Activated T-cell treated with anti-CD3 and anti-CD28 coated beads, Interleukin-2, amount 50 U/mL, for 72 hours (primary cell): ENCODE measurements at regions not wholly inside any gene's neighbourhood (a gene's known extent, or its start where the extent isn't known, plus 50 kb on each side); places are given as distances from the start of the nearest gene placed in this dataset.

Experiments used
- ATAC-seq, 2 donors: fragments of 150-1000 bp; cut with Tn5 transposase; replicated peaks in 1 of 2; 2 replicates each; pipeline ENCODE4 v1.10.0; 2021; ENCODE audit warnings: moderate library complexity in 2 of 2, mild to moderate bottlenecking in 1 of 2
- DNase-seq, 2 donors: peaks; one replicate each; pipeline ENCODE4 v3.0.0; 2021 to 2022; ENCODE audit warnings: mixed read lengths in 1 of 2
- H3K27ac Mint-ChIP-seq: one replicate; pipeline ENCODE4 v1.8.0; 2022; ENCODE audit warnings: mild to moderate bottlenecking, moderate library complexity, mixed read lengths
- H3K27me3 Mint-ChIP-seq: one replicate; pipeline ENCODE4 v1.8.0; 2022; ENCODE audit warnings: low read depth, mixed read lengths
- H3K36me3 Mint-ChIP-seq, 2 donors: one replicate each; pipeline ENCODE4 v1.8.0; 2022; ENCODE audit warnings: mixed read lengths in 2 of 2, mild to moderate bottlenecking in 1 of 2; ENCODE audit not compliant: insufficient read depth in 2 of 2
- H3K4me1 Mint-ChIP-seq: one replicate; pipeline ENCODE4 v1.8.0; 2022; ENCODE audit warnings: low read depth, mixed read lengths
- H3K4me3 Mint-ChIP-seq, 2 donors: one replicate each; pipeline ENCODE4 v1.8.0; 2022; ENCODE audit warnings: mild to moderate bottlenecking in 2 of 2, mixed read lengths in 2 of 2, moderate library complexity in 2 of 2
- H3K9me3 Mint-ChIP-seq, 2 donors: one replicate each; pipeline ENCODE4 v1.8.0; 2022; ENCODE audit warnings: mixed read lengths in 2 of 2

DNA sequence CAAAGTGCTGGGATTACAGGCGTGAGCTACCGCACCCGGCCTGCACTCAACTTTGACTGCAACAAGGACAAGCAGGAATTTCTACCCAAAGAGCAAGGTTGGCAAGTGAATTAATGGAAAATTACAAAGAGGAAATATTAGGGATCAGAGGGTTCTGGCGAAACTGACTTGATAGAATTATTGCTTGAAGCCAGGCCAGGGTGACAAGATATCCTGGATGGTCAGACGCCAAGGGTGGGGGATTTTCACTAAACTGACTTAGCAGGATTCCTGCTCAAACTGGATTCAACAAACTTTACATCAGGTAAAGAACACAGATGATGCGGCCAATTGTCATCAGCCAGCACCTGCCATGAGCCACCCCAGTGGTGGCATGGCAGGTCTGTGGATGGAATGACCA, 603.6 kb upstream of the MGMT start:
- no peak overlapping the region for H3K27ac Mint-ChIP-seq
- no peak for DNase-seq
- no peak overlapping the region for H3K4me3 Mint-ChIP-seq
- H3K36me3 Mint-ChIP-seq = no peaks in the 10 kb centered on the region
- no peaks in the 10 kb centered on the region for H3K4me1 Mint-ChIP-seq
- no peak for ATAC-seq
- H3K9me3 Mint-ChIP-seq = peaks cover 0 to 2% of the 10 kb centered on the region in 2 donors
- H3K27me3 Mint-ChIP-seq = no peaks in the 10 kb centered on the region

DNA sequence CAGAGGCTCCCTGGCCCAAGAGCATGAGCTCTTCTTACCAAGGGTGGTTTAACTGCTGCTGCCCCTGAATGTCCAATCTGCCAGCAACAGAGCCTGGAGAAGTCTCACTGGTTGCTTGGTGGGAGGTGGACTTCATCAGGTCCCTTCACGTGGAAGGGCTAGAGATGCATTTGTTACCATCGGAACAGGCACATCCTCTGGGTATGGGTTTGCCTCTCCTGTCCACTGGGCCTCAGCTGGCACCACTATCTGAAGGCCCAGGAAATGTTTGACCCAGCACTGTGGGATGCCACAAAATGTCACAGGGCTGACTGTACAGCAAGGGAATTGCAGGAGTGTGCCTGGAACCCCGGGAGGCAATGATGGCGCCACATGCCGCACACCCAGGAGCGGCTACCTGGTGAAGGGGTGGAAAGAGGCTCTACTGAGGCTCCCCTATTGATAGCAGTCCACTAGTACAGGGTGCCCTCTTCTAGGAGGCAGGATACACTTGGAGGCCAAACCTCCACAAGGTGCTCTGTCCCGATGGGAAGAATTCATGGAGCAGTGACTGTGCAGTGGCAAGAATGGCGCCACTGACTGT, 603.1 kb upstream of the MGMT start:
- no peaks in the 10 kb centered on the region for H3K4me1 Mint-ChIP-seq
- no peaks in the 10 kb centered on the region for H3K36me3 Mint-ChIP-seq
- no peak overlapping the region for H3K27ac Mint-ChIP-seq
- no peaks in the 10 kb centered on the region for H3K27me3 Mint-ChIP-seq
- no peak overlapping the region for H3K4me3 Mint-ChIP-seq
- peaks cover 0 to 2% of the 10 kb centered on the region in 2 donors for H3K9me3 Mint-ChIP-seq
- ATAC-seq (no peak), DNase-seq (no peak)

DNA sequence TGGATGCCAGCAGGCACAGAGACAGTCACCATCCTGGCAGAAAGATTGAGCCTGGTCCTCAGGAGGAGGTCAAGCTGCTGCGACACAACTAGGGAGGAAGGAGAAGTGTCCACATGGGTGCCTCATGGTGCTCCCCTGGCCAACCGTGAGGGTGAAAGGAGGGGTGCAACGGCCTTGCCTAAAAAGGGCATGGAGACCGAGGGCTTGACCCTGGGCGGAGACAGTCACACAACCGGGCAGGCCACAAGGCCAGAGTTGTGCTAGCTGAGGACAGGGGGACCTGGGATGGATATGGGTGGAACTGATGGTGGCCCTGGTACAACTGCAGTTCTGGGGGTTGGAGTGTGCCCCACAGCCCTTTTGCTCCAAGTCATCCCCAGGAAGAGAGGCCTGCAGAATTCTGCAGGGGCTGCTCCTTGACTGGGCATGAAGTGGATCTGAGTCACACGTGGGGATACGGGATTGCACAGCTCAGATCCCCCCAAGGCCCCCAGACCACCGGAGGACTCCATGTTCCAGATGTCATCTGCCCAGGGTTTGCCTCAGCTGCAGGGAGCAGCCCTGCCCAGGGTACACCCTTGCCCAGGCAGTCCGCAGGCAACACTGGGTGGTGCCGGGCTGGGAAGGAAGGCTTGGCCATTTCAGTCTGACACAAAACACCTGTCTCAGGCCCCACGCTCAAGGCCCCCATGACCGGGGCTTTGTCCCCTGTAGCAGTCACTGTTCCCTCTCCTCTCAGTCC, 602.3 kb upstream of the MGMT start:
- ATAC-seq (no peak), DNase-seq (no peak)
- Mint-ChIP-seq H3K4me3 (no peak overlapping the region), H3K36me3 (no peaks in the 10 kb centered on the region), H3K27me3 (no peaks in the 10 kb centered on the region), H3K4me1 (no peaks in the 10 kb centered on the region), H3K27ac (no peak overlapping the region), H3K9me3 (peaks cover 0 to 2% of the 10 kb centered on the region in 2 donors)

DNA sequence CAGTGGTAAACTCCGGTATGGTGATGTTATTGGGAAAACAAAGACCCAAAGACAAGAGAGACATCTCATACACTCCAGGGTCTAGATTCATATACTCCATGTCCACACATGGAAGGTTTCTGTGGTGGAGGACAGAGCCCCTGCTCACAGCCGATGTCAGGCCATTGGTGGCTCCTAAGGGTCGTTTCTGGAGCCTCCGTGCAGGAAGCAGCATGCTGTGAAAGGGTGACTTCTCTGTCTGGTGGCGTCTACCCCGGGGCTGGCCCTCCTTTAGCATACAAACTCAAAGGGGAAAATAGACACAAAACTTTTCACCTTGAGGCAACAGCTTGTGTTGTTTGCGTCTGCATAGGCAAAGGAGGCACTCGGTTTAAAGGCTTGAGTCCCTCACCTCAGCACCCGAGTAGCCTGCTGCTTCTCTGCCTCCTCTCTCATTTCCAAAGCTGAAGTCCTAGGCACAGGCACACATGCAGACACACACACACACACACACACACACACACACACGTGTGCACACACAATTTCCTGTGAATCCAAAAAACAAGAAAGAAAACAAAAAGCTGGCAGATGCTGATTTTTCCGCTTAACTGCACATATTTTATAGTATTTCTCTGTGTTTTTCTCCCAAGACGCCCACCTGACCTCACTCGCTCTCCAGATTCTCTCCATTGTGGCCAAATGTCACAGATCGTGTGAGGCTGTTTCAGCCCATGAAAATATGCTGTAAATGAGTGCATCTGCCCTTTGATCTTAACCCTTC, 601.4 kb upstream of the MGMT start:
- Mint-ChIP-seq H3K27ac (no peak overlapping the region), H3K4me3 (no peak overlapping the region), H3K9me3 (peaks cover 0 to 2% of the 10 kb centered on the region in 2 donors), H3K27me3 (no peaks in the 10 kb centered on the region), H3K4me1 (no peaks in the 10 kb centered on the region), H3K36me3 (no peaks in the 10 kb centered on the region)
- DNase-seq (no peak), ATAC-seq (no peak)

DNA sequence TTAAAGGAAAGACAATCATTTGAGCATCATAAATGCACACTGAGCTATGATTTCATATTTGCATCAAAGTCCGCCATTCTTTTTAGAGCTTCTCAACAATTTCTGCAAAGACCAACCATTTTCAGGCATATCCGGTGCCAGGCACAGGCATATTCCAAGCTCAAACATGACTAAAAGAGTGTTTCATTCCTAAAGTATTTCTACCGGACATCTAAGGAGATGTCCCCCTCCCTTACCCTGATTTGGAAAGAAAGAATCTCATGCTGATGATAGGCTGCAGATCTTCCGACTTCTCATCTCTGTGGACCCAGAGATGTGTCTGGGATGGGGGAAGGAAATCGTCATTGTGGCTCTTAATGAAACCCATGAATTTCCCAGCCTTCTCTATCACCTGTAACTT, 600.5 kb upstream of the MGMT start:
- no peak overlapping the region for H3K27ac Mint-ChIP-seq
- H3K4me1 Mint-ChIP-seq = no peaks in the 10 kb centered on the region
- H3K36me3 Mint-ChIP-seq = no peaks in the 10 kb centered on the region
- H3K27me3 Mint-ChIP-seq = no peaks in the 10 kb centered on the region
- H3K4me3 Mint-ChIP-seq = no peak overlapping the region
- H3K9me3 Mint-ChIP-seq = peaks cover 0 to 2% of the 10 kb centered on the region in 2 donors
- DNase-seq (no peak), ATAC-seq (no peak)

DNA sequence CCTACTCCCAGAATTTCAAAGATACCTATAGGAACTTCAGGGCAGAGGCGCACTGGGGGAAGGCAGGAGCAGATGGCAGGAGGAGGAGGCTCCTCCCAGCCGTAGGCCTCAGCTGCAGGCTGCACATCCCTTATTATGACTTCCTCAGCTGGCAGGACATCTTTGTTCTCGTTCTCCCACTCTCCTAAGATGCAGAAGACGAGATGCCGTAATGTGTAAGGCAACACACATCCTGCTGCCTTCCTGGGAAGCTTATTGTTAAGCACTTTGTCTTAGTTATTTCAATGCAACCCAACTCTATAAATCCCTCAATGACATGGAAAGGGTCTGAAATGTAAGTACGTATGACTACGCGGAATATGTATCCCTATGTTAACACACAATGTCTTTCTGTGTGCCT, 599.8 kb upstream of the MGMT start:
- Mint-ChIP-seq H3K27ac (no peak overlapping the region), H3K4me1 (no peaks in the 10 kb centered on the region), H3K27me3 (no peaks in the 10 kb centered on the region), H3K4me3 (no peak overlapping the region), H3K9me3 (peaks cover 0 to 2% of the 10 kb centered on the region in 2 donors), H3K36me3 (no peaks in the 10 kb centered on the region)
- no peak for DNase-seq
- ATAC-seq = no peak

DNA sequence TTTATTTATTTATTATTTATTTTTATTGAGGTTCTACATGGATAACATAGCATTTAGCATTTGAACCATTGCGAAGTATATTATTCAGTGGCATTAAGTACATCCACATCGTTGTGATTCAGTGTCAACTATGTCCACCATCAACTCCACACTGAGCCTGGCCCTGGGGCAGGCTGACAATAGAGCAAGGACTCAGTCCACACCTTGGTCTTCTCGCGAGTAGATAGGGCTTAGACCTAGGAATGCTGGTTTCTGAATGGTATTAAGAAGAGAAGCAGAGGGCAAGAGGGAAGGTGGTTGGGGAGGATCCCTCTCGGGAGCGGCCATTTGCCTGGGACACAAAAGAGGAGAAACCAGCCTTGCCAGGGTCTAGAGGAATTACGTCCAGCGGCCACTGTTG, 599.2 kb upstream of the MGMT start:
- Mint-ChIP-seq H3K9me3 (peaks cover 0 to 2% of the 10 kb centered on the region in 2 donors), H3K27ac (no peak overlapping the region)

DNA sequence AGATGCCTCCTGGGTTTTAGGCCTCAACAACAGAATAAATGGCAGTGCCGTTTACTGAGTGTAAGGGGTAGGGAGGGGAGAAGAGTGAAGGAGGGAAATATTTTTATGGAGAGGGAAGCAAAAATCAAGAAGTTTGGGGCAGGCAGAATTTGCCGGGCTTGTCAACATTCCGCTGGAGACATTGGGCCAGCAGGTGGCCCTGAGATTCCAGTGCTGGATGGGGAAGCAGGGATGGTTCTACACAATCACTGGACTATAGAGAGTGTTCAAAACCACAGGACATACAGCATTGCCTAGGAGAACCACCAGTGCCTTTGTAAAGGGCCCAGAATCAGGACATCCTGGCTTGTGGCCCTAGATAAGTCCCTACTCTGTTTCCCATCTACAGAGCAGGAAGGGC, 598.6 kb upstream of the MGMT start:
- ATAC-seq (no peak), DNase-seq (no peak)
- Mint-ChIP-seq H3K27me3 (no peaks in the 10 kb centered on the region), H3K4me1 (no peaks in the 10 kb centered on the region), H3K4me3 (no peak overlapping the region), H3K9me3 (peaks cover 0 to 2% of the 10 kb centered on the region in 2 donors), H3K27ac (no peak overlapping the region), H3K36me3 (no peaks in the 10 kb centered on the region)

More for the DNA sequence above, 599.2 kb upstream of the MGMT start:
- H3K4me1 Mint-ChIP-seq = no peaks in the 10 kb centered on the region
- H3K27me3 Mint-ChIP-seq = no peaks in the 10 kb centered on the region
- no peak overlapping the region for H3K4me3 Mint-ChIP-seq
- no peak for DNase-seq
- ATAC-seq = no peak
- no peaks in the 10 kb centered on the region for H3K36me3 Mint-ChIP-seq

DNA sequence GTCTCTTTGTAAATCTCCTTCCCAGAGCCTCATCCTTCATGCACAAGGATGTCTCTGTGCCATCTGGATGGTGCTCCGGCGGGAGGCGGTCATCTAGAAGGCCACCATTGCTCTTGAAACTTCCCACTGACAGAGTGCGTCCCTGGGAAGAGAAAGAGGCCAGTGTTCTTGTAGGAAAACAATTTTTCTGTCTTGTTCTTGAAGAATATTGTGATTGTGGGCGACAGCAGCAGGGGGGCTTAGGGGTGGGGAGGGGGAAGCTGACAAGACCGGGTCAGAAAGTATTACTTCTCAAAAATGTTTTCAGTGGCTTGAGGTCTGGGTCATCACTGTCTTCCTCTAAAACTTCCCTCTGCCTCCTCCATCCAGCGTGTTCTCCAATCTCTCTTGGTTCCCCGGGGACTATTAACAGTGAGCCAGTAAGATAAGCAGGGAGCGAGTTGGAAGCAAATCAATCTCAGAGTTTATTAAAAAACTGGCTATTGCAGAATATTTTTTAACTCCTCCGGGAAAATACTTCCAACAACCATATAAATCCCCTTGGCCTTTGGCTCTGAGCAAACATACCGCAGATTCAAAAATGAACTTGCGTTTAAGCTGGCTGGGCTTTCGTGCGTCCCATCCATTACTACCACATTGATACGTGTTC, 597.8 kb upstream of the MGMT start:
- ATAC-seq (no peak), DNase-seq (no peak)
- Mint-ChIP-seq H3K36me3 (no peaks in the 10 kb centered on the region), H3K27ac (no peak overlapping the region), H3K9me3 (peaks cover 0 to 2% of the 10 kb centered on the region in 2 donors), H3K27me3 (no peaks in the 10 kb centered on the region), H3K4me1 (no peaks in the 10 kb centered on the region), H3K4me3 (no peak overlapping the region)

DNA sequence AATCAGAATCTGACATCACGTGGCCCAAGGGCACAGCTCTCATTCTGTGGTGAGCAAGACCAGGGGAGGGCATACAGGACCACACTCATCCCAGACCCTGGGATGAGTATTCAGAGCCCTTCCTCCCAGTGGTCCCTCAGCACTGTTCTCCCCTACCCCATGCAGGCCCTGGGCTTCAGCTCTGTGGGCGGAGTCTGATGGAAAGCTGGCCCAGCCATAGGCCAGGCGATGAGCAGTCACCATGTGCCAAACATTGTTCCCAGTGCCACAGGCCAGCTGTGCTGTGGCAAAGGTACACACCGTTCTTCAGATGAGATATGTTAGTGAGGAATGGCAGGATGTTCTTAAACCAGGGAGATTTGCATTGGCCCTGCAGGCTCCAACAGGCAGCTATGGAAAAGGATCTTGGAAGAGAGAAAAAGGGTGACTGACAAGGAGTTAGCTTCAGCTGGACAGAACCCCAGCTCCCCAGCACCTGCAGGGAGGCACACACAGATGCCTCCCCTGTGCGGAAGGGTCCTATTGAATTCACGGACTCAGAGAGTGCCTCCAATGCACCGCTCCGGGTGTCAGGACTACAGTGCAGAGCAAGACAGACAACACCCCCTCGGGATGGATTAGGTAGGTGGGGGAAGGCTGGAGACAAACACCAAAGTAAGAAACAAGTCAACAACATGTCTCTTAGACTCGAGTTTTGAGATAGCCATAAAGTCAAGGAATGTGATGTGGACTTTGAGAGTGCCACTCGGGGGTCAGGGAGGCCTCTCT, 596.0 kb upstream of the MGMT start:
- no peak overlapping the region for H3K27ac Mint-ChIP-seq
- no peaks in the 10 kb centered on the region for H3K36me3 Mint-ChIP-seq
- no peaks in the 10 kb centered on the region for H3K27me3 Mint-ChIP-seq
- DNase-seq = no peak
- no peaks in the 10 kb centered on the region for H3K4me1 Mint-ChIP-seq
- no peak overlapping the region for H3K4me3 Mint-ChIP-seq
- no peak for ATAC-seq
- H3K9me3 Mint-ChIP-seq = peaks cover 0 to 2% of the 10 kb centered on the region in 2 donors

DNA sequence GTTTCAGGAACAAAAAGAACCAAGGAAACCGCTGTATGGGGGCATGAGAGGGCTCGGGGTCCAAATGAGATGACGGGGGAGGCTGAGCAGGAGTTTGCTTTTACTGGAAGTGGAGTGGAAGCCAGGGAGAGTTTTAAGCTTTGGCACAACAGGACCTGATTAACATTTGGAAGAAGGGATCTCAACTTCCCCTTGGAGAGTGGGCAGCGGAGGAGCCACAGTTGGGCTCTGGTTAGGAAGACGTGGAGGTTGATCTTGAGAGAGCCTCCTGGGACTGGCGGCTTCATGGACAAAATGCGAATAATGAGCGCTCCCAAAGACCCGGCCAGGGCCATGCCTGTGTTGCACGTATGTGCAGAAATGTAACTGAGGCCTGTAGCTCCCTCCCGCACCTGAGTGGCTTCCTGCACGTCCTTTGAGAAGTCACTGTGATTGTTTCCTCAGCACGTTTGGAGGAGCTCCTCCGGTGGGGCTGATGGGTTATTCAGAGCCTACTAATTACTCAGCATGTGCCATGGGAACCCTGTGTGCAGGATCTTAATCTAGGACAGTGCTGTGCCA, 595.3 kb upstream of the MGMT start:
- peaks cover 5% of the 10 kb centered on the region for H3K27me3 Mint-ChIP-seq
- no peaks in the 10 kb centered on the region for H3K4me1 Mint-ChIP-seq
- DNase-seq (no peak), ATAC-seq (no peak)
- peaks cover 0 to 2% of the 10 kb centered on the region in 2 donors for H3K9me3 Mint-ChIP-seq
- no peak overlapping the region for H3K4me3 Mint-ChIP-seq
- no peak overlapping the region for H3K27ac Mint-ChIP-seq
- no peaks in the 10 kb centered on the region for H3K36me3 Mint-ChIP-seq

DNA sequence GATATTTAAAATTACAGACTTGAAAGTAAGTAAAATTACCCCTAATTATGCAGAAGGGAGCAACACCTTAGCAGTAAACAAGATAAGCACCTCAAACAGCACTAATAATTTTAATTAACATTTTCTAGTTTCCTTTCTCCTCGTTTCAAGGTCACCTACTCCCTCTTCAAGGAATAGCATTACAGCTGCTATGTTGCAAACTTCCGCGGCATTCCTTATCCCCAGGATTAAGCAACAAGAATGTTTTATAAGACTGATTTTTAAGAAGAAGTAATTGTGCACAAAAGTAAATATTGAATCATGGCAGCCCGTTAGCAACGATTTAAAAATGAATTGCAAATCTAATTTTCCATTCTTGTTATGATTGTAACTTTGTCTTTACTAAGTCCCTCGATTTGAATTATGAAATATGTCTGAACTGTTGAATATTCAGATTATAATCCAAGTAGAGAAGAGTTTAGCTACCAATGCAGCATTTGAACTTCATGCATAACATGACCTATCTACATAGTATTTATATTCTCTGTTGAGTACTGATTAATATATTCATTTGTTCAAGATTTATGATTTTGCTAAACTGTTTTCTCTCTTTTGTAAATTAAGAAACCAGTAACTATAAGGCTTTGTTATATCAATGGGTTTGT, 593.5 kb upstream of the MGMT start:
- Mint-ChIP-seq H3K36me3 (no peaks in the 10 kb centered on the region), H3K9me3 (no peaks in the 10 kb centered on the region), H3K27me3 (peaks cover 6% of the 10 kb centered on the region), H3K27ac (no peak overlapping the region), H3K4me3 (no peak overlapping the region), H3K4me1 (no peaks in the 10 kb centered on the region)
- DNase-seq (no peak), ATAC-seq (no peak)
